Nucleus accumbens (tissue), 56 donors: ENCODE measurements at regions not wholly inside any gene's neighbourhood (a gene's known extent, or its start where the extent isn't known, plus 50 kb on each side); places are given as distances from the start of the nearest gene placed in this dataset.

Source experiments
- DNase-seq, 56 donors: peaks; one replicate each; lab custom pipeline; 2025; lab: John Stamatoyannopoulos, UW

DNA sequence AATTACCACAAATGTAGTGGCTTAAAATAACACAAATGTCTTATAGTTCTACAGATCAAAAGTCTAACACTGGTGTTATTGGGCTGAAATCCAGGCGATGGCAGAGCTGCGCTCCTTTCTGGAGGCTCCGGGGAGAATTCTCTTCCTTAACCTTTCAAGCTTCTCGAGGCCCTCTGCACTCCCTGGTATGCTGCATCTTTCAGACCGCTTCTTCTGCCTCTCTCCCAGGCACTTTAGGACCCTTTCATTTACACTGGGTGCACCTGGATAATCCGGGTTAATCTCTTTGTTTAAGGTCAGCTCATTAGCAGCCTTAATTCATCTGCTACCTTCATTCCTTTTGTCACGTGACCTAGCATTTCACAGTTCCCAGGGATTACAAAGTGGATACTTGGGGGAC is 211.3 kb upstream of the RFC3 start:
- DNase-seq: peak in 28 of 56 donors; percentile 2 to 56 (median 16)

GRCh38 chr13:33610438-33611120 is 207.4 kb upstream of the RFC3 start:
- peak in 54 of 56 donors; percentile 8 to 84 (median 63) for DNase-seq

DNA sequence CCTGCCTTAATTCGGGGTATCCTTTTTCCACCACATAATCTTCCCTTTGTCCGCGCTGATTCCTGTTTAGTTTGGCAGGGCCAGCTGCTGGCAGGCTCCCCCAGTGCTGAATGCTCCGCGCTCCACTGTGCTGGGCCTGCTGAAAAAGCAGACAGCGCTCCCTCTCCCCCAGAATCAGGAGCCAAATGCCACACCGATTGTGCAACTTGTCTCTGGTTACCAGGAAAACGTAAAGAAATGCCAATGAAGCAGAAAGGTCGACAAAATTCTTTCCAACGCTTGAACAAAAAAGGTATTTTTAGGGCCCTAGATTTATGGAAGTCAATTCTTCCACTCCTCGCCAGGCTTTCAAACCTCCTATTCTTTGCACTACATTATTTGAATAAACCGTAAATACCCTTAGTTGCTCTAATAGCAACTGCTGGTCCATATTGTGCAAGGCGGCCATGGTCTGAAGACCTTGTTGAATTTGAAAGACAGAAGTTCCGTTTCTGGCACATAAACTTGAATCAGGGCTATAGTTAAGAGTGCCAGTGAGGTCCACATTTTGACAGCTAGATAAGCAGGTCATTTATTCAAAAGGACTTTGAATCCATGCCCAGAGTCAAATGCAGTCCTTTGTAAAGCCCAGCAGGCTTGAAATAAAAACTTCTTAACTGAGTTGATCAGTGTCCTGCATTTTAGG is 206.7 kb upstream of the RFC3 start:
- DNase-seq: peak in 50 of 56 donors; percentile 16 to 83 (median 58)

DNA sequence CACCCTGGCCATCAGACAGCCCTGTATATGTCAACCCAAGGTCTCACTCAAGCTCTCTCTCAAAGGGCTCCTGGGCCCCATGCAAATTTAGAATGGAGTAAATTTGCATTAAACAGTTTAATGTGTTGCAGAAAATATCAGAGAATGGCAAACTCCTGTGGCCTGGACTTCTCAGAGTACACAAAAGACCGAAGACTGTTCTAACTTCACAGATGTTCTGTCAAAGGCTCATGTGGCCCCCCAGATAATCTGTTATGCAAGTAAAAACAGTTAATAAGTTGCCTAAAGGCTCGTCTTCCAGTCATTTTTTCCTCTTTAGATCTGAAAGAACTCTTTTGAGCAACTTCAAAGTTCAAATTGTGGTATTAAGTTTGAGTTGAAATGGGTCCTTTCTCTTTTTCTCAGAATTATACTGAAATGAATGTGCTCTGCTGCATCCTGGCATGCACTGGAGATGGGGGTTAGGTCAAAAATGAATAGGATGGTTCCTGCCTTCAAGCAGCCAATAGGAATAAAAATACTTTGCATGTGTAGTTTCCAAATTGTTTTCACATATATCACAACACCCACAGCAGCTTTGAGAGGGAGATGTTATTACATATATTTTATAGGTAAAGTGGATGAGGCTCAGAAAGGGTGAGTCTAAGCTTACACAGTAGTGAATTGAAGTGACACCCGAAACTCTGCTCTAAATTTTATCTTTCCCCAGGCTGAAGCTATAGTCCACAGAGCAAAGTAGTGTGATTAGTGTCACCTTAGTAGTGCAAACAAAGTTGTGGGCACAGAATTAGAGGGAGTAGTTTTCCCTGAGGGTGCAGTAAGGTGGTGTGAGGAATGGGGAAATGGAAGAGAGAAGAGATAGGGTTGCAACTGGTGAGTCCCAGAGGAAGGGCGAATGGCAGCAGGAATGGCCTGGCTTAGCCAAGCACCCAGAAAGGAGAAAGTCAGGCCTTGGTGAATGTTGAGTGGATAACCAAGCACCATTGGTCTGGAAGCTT is 205.0 kb upstream of the RFC3 start:
- DNase-seq: no peak

DNA sequence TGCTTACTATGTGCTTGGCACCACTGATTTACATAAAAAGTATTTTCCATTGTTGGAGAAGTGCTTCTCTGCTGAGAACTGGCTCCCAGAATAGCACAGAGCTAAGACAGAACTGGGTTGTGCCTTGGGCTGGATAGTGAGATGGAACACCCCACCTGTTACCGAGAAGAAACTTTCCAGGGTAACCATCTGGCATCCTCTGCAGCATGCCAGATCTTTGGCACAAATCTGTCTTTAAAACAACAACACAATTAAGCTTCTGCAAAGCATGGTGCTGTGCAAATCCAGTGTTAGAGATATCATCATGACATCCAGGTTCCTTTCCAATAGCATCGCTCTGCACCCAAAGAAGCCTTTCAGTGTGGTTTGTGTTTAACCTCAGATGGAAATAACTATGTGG is 202.5 kb upstream of the RFC3 start:
- no peak for DNase-seq

GRCh38 chr13:33616130-33616529 is 201.8 kb upstream of the RFC3 start:
- DNase-seq: no peak

- DNase-seq: no peak
Observed at GRCh38 chr13:33617055-33617454, 200.9 kb upstream of the RFC3 start.

GRCh38 chr13:33624253-33624652 is 193.7 kb upstream of the RFC3 start:
- DNase-seq: no peak

DNA sequence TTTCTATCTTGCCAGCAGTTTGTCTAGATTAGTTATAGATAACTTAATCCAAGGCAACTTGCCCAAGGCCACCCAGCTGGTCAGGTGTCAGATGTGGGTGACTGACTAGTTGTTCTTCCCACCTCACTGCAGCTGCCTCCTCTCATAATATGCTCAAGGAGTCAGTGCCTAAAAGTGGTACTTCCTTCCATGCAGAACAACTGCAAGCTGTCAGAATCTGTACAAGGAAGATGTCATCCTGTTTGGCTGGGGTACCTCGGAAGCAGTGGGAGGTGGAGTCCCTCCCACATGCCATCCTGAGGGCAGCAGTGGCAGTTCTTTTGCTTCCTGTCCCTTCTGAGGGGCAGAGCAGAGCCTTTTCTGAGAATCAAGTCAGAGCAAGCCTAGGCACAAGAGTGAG is 193.2 kb upstream of the RFC3 start:
- DNase-seq: no peak

- no peak for DNase-seq
Observed at GRCh38 chr13:33626407-33626806, 191.5 kb upstream of the RFC3 start.

GRCh38 chr13:33628662-33629061 is 189.3 kb upstream of the RFC3 start:
- DNase-seq: no peak

- no peak for DNase-seq
Observed at GRCh38 chr13:33629605-33630360, 188.2 kb upstream of the RFC3 start.

GRCh38 chr13:33633701-33634545 is 184.0 kb upstream of the RFC3 start:
- peak in 39 of 56 donors; percentile 3 to 62 (median 29) for DNase-seq

- peak in 28 of 56 donors; percentile 10 to 60 (median 28) for DNase-seq
Observed at GRCh38 chr13:33634546-33634982, 183.4 kb upstream of the RFC3 start.

- no peak for DNase-seq
Observed at GRCh38 chr13:33636243-33636642, 181.7 kb upstream of the RFC3 start.

DNA sequence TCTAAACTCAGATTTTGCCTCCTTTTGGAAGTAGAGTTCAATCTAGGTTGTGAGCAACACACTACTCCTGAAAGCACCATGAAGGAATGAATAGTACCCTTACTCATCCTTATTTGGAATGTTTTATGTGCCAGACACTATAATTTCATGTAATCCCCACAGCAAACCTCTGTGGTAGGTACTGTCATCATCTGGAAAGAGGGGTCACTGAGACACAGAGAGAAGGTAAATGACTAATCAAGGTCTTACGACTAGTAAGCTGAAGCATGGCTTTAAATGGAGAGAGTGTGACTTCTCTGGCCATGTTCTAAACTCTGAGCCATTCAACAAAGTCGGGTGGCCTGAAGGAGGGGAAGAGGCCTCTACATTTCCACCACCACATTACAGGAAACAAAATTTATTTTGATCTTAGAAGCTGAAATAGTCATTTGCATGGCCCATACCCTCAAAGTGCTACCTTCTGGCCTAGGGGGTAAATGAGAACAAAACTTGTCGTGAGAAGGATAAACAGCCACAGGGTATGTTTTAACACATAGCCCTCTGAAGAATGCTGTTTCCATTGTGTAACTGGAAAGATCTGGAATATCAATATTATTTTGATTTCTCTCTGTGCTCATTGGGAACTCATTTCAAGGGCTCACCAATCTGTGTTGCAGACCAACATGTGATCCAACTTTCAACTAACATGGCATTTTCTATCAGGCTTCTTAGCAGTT is 180.8 kb upstream of the RFC3 start:
- no peak for DNase-seq

DNA sequence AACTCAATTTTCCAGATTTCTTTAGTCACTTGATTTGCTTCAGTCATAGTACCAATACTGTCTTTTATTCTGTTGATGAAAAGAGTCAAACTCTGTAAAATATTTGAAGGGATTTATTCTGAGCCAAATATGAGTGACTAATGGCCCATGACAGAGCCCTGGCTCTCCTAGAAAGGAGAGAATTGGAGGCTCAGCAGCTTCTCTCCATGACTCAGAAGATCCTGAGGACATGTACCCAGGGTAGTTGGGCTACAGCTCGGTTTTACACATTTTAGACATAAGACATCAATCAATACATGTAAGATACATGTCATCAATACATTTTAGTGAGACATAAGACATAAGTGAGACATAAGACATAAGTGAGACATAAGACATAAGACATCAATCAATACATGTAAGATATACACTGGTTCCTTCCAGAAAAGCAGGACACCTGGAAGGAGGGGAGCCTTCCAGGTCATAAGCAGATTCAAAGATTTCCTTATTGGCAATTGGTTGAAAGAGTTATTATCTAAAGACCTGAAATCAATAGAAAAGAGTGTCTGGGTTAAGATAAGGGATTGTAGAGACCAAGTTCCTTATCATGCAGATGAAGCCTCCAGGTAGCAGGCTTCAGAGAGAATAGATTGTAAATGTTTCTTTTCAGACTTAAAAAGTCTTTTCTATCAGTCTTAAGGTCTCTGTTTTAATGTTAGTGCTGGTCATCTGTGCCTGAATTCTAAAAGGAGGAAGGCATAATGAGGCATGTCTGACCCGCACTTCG is 179.8 kb upstream of the RFC3 start:
- no peak for DNase-seq

DNA sequence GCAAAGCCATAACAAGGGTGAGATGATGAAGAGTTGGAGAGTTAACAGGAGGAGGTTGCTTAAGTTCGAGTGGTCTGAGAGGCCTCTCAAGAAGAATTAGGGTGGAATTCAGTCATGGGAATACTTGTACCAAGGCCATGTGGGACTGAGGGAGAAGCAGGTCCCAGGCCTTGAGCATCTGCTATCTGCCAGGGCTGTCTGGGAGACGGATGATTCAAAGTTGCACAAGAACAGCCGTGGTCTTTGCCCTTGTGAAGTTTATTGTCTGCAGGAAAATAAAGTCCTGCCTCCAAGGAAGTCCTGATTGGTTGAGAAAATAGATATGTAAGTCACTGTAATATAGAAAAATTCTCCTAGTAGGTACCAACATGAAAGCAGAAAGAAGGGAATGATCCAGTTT is 178.8 kb upstream of the RFC3 start:
- no peak for DNase-seq
